CD14-positive monocyte (primary cell): ENCODE measurements at regions not wholly inside any gene's neighbourhood (a gene's known extent, or its start where the extent isn't known, plus 50 kb on each side); places are given as distances from the start of the nearest gene placed in this dataset.

Experiments
- DNase-seq, 3 donors: peaks; one replicate each; pipeline ENCODE4 v3.0.0-alpha.2; 2011 to 2022
- H2AFZ ChIP-seq: 2 replicates; pipeline ENCODE4 v1.6.0; 2012; ENCODE audit warnings: mild to moderate bottlenecking, low read depth, low read length, inconsistent platforms; ENCODE audit not compliant: insufficient read depth, poor library complexity, severe bottlenecking
- H3K27ac ChIP-seq, 2 donors: 1 replicate in 1 of 2; 2 replicates in 1 of 2; pipeline ENCODE4 v1.5.1; 2012 to 2013; ENCODE audit warnings: low read length in 2 of 2, control low read depth in 1 of 2, inconsistent platforms in 1 of 2, low read depth in 1 of 2, mild to moderate bottlenecking in 1 of 2
- H3K27me3 ChIP-seq, 2 donors: one replicate each; pipeline versions ENCODE4 v1.6.0 to v1.6.1; 2011 to 2013; ENCODE audit warnings: low read length in 2 of 2; ENCODE audit not compliant: control insufficient read depth in 2 of 2, insufficient read depth in 2 of 2
- H3K36me3 ChIP-seq, 2 donors: replicated peaks in 1 of 2; 1 replicate in 1 of 2; 2 replicates in 1 of 2; pipeline versions ENCODE4 v1.5.1 to v1.6.1; 2012 to 2013; ENCODE audit warnings: low read length in 2 of 2, control low read depth in 1 of 2, inconsistent platforms in 1 of 2, mild to moderate bottlenecking in 1 of 2; ENCODE audit not compliant: insufficient read depth in 2 of 2, control insufficient read depth in 1 of 2
- H3K4me1 ChIP-seq, 2 donors: 1 replicate in 1 of 2; 2 replicates in 1 of 2; pipeline versions ENCODE4 v1.5.1 to v1.6.1; 2012 to 2013; ENCODE audit warnings: low read length in 2 of 2, control low read depth in 1 of 2, inconsistent platforms in 1 of 2, mild to moderate bottlenecking in 1 of 2, moderate library complexity in 1 of 2; ENCODE audit not compliant: insufficient read depth in 2 of 2, control insufficient read depth in 1 of 2
- H3K4me2 ChIP-seq: replicated peaks from 2 replicates; pipeline ENCODE3; 2012; ENCODE audit warnings: low read length, moderate library complexity, mild to moderate bottlenecking; ENCODE audit not compliant: poor library complexity, severe bottlenecking; ENCODE audit errors: extremely low read depth
- H3K4me3 ChIP-seq, 3 experiments: fragments of 200-600 bp in 1 of 3; sonication (generic) in 1 of 3; replicated peaks in 1 of 3; 1 replicate in 2 of 3; 2 replicates in 1 of 3; pipeline ENCODE4 v1.5.1; 2011 to 2013; ENCODE audit warnings: low read length in 3 of 3, mild to moderate bottlenecking in 3 of 3, control low read depth in 2 of 3, low read depth in 2 of 3, inconsistent platforms in 1 of 3, moderate library complexity in 1 of 3
- H3K79me2 ChIP-seq: 2 replicates; pipeline ENCODE4 v1.6.0; 2012; ENCODE audit warnings: mild to moderate bottlenecking, control low read depth, inconsistent platforms, low read length, moderate library complexity; ENCODE audit not compliant: insufficient read depth
- H3K9ac ChIP-seq: 2 replicates; pipeline ENCODE4 v1.6.0; 2017; ENCODE audit warnings: low read length, mild to moderate bottlenecking; ENCODE audit not compliant: insufficient read depth, poor library complexity, severe bottlenecking
- H3K9me3 ChIP-seq, 2 donors: replicated peaks in 1 of 2; 1 replicate in 1 of 2; 2 replicates in 1 of 2; pipeline versions ENCODE4 v1.5.1 to v1.6.1; 2012 to 2013; ENCODE audit warnings: low read length in 2 of 2, control low read depth in 1 of 2; ENCODE audit not compliant: control insufficient read depth in 1 of 2, insufficient read depth in 1 of 2
- H4K20me1 ChIP-seq: 2 replicates; pipeline ENCODE4 v1.6.0; 2012; ENCODE audit warnings: mild to moderate bottlenecking, low read length, control low read depth, moderate library complexity; ENCODE audit not compliant: insufficient read depth
- H3K27ac Mint-ChIP-seq, 7 donors: one replicate each; pipeline ENCODE4 v1.8.0; 2020; ENCODE audit warnings: mild to moderate bottlenecking in 7 of 7, mixed read lengths in 7 of 7, moderate library complexity in 6 of 7, inconsistent platforms in 2 of 7
- H3K27me3 Mint-ChIP-seq, 3 donors: one replicate each; pipeline ENCODE4 v1.8.0; 2021 to 2022; ENCODE audit warnings: low read depth in 3 of 3, mild to moderate bottlenecking in 3 of 3, mixed read lengths in 3 of 3, moderate library complexity in 3 of 3, inconsistent platforms in 1 of 3
- H3K36me3 Mint-ChIP-seq, 2 donors: one replicate each; pipeline ENCODE4 v1.8.0; 2020; ENCODE audit warnings: mixed read lengths in 2 of 2, inconsistent platforms in 1 of 2, mild to moderate bottlenecking in 1 of 2
- H3K4me1 Mint-ChIP-seq: one replicate; pipeline ENCODE4 v1.8.0; 2020; ENCODE audit warnings: mild to moderate bottlenecking, mixed read lengths
- H3K4me3 Mint-ChIP-seq, 2 donors: one replicate each; pipeline ENCODE4 v1.8.0; 2020; ENCODE audit warnings: mild to moderate bottlenecking in 2 of 2, mixed read lengths in 2 of 2, moderate library complexity in 1 of 2
- H3K9me3 Mint-ChIP-seq, 7 donors: one replicate each; pipeline ENCODE4 v1.8.0; 2020 to 2022; ENCODE audit warnings: mixed read lengths in 7 of 7, mild to moderate bottlenecking in 6 of 7, moderate library complexity in 6 of 7, inconsistent platforms in 2 of 7
- WGBS: methylation state at CpG from one replicate; pipeline ENCODE4 v1.1.5; 2013; ENCODE audit warnings: missing lambda C conversion rate; ENCODE audit not compliant: insufficient coverage; 5-methylcytosine and 5-hydroxymethylcytosine counted together
- intact Hi-C, 2 donors: fragments of 100-400 bp; cut with micrococcal nuclease; formaldehyde crosslinking; loops; one replicate each; pipeline versions ENCODE4 v1.15.0 to v1.15.1; 2023
- TF ChIP-seq, protein P1 (sequence below): fragments of 200-600 bp; IDR thresholded peaks from one replicate; pipeline ENCODE4 v1.8.0; 2022; ENCODE audit warnings: antibody characterized with exemption, mild to moderate bottlenecking

DNA sequence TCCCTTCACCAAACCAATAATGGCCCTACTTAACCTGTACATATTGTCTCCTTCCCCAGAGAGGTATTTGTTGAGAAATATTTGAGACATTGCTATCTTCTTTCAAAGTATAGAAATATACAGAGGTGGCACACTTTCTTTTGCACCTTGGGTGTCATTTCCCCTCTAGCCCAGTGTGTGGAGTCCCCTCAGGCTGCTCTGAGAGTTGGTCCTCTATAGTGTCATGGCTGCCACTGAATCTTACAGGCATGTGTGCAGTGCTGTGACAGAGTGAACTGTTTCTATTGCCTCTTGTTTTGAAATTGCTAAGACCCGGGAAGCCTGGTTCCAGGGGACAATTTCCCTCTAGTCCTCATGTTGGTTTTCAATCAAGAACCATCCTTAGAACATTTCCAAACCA, 140.2 kb upstream of the KCNJ6 start:
- no peaks in the 10 kb centered on the region for H3K36me3 Mint-ChIP-seq
- H3K4me2 ChIP-seq: no peak overlapping the region
- H2AFZ ChIP-seq: no peak overlapping the region
- no peaks in the 10 kb centered on the region for H3K9me3 ChIP-seq
- H3K4me1 ChIP-seq: no peaks in the 10 kb centered on the region
- H3K4me1 Mint-ChIP-seq: no peaks in the 10 kb centered on the region
- no peaks in the 10 kb centered on the region for H3K36me3 ChIP-seq
- no peak overlapping the region for H3K4me3 ChIP-seq
- H3K9me3 Mint-ChIP-seq: peaks cover 1 to 6% (median 3%) of the 10 kb centered on the region in 7 donors
- H3K9ac ChIP-seq: no peak overlapping the region
- 100% methylated on average over 1 of the region's 1 CpG for WGBS
- no peak for DNase-seq
- no peak overlapping the region for H3K4me3 Mint-ChIP-seq
- H3K79me2 ChIP-seq: no peaks in the 10 kb centered on the region
- intact Hi-C loops: no loop called here
- no peak overlapping the region for H3K27ac ChIP-seq
- H3K27me3 ChIP-seq: no peaks in the 10 kb centered on the region
- no peaks in the 10 kb centered on the region for H4K20me1 ChIP-seq
- H3K27me3 Mint-ChIP-seq: peaks cover 6 to 12% (median 8%) of the 10 kb centered on the region in 3 donors
- TF ChIP-seq, protein P1, sequence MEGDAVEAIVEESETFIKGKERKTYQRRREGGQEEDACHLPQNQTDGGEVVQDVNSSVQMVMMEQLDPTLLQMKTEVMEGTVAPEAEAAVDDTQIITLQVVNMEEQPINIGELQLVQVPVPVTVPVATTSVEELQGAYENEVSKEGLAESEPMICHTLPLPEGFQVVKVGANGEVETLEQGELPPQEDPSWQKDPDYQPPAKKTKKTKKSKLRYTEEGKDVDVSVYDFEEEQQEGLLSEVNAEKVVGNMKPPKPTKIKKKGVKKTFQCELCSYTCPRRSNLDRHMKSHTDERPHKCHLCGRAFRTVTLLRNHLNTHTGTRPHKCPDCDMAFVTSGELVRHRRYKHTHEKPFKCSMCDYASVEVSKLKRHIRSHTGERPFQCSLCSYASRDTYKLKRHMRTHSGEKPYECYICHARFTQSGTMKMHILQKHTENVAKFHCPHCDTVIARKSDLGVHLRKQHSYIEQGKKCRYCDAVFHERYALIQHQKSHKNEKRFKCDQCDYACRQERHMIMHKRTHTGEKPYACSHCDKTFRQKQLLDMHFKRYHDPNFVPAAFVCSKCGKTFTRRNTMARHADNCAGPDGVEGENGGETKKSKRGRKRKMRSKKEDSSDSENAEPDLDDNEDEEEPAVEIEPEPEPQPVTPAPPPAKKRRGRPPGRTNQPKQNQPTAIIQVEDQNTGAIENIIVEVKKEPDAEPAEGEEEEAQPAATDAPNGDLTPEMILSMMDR: no peak
- H3K27ac Mint-ChIP-seq: no peak overlapping the region

DNA sequence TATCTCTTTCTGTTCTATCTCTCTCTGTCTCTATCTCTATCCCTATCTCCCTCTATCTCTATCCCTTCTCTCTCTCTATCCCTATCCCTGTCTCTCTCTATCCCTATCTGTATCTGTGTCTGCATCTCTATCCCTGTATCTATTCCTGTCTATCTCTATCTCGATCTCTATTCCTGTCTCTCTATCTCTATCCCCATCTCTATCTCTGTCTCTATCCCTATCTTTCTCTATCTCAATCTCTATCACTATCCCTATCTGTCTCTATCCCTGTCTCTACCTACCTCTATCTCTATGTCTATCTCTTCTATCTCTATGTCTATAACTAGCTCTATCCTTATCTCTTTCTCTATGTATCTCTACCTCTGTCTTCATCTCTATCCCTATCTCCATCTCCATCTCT, 141.4 kb upstream of the KCNJ6 start:
- Histone ChIP-seq H3K27me3 (no peaks in the 10 kb centered on the region), H3K79me2 (no peaks in the 10 kb centered on the region), H2AFZ (no peak overlapping the region), H3K9me3 (no peaks in the 10 kb centered on the region), H3K4me2 (no peak overlapping the region), H3K4me1 (no peaks in the 10 kb centered on the region), H3K36me3 (no peaks in the 10 kb centered on the region), H3K4me3 (no peak overlapping the region), H4K20me1 (no peaks in the 10 kb centered on the region), H3K27ac (no peak overlapping the region), H3K9ac (no peak overlapping the region)
- 93% methylated on average over 1 of the region's 1 CpG for WGBS
- no peak overlapping the region for H3K4me3 Mint-ChIP-seq
- no peaks in the 10 kb centered on the region for H3K36me3 Mint-ChIP-seq
- H3K27me3 Mint-ChIP-seq: peaks cover 8 to 13% (median 12%) of the 10 kb centered on the region in 3 donors
- TF ChIP-seq, protein P1: no peak
- no peak for DNase-seq
- no peaks in the 10 kb centered on the region for H3K4me1 Mint-ChIP-seq
- intact Hi-C loops: no loop called here
- peaks cover 1 to 6% (median 3%) of the 10 kb centered on the region in 7 donors for H3K9me3 Mint-ChIP-seq
- H3K27ac Mint-ChIP-seq: no peak overlapping the region
